GM21360 (cell line): ENCODE measurements at regions not wholly inside any gene's neighbourhood (a gene's known extent, or its start where the extent isn't known, plus 50 kb on each side); places are given as distances from the start of the nearest gene placed in this dataset.

Experiments
- ATAC-seq: cut with Tn5 transposase; IDR thresholded peaks from one replicate; pipeline ENCODE4 v1.9.1; 2021; ENCODE audit warnings: mild to moderate bottlenecking, moderate library complexity; ENCODE audit not compliant: unreplicated experiment

DNA sequence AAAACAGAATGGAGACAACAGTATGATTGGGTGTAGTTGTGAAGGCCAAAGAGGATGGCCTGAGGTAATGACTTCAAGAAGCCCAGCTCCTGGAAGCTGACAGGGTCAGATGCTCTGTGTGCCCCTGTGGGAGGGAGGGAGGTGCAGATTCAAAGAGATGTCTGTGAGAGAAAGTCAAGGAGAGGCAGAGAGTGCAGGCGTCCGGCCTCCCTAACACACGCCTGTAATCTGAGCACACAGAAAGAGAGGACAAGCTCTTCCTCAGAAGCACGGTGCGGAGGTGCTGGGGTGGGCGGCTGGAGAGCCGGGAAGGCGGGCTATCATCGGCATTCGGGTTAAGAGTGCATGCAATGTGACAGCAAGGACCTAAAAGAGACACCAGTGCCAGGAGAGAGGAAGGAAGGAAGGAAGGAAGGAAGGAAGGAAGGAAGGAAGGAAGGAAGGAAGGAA lies 238.2 kb upstream of the HES1 start:
- ATAC-seq, result no peak

DNA sequence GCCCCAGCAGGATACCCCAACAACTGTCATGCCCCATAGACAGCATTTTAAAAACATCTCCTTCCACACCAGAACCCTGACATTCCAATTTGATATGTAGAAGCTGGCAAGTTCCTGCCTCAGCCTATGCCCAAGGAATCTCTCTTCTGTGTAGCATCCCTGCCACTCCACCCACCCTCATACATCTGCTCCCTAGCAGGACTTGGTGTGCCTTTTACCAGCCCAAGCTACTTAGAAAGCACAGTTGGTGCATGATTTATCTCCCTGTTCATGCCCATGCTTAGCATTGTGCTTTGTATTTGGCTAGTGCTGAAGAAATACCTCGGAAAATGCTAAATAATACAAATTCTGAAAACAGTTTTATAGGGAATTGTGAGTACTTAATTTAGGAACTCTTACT lies 236.9 kb upstream of the HES1 start:
- ATAC-seq, result no peak

DNA sequence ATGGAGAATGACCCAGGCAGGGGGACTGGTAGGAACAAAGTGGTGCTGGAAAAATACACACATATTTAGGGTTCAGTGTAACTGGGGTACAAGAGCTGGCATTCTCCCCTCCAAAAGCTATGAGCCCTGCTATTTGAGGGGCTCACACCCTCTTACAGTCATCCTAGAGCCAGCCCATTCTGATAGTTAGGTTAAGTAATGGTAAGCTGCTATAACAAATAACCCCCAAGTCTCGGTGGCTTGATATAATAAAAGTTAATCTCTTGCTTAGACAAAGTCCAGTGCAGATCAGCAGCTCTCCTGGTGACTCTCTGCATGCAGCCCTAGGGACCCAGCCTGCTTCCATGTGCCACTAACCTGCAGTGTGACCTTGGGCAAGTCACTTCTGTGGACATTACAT lies 234.9 kb upstream of the HES1 start:
- no peak for ATAC-seq

DNA sequence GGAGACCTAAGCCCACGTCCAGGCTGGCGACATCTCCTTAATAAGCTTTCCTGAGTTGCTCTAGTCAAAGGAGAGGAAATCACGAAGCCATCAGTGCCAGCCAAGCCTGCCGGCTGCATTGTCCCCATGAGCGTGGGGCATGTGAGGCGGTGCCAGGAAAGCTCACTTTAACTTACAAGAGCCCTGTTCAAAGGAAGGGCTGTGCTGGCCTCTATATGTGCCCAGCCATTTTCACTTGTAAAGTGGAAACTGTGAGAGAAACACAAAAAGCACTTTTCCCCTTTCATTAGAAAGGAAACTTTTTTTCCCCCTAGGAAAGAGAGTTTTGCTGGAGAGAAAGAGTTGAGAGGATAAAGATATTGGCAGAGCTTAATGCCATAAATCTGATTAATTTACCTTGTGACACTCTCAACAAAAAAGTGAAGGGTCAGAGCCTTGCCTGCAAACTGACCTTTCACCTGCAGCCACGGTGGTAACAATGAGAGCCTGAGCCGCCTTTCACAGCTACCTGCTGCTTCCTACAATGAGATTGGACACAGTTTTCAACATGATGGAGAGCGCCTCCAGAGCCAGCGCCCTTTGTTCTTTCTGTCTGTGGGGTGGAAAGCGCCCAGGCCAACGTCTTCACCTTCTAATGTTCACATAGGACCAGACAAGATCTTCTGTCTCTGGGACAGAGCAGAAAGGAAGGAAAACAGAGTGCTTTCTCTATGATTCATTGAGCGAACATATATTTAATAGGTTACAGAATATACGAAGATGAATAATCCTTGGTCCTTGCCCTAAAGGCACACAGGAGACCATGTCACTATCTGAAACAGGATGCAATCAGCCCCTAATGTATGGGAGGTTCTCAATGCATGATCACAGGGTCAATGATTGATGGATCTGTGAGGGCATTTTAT lies 233.1 kb upstream of the HES1 start:
- ATAC-seq, result no peak

DNA sequence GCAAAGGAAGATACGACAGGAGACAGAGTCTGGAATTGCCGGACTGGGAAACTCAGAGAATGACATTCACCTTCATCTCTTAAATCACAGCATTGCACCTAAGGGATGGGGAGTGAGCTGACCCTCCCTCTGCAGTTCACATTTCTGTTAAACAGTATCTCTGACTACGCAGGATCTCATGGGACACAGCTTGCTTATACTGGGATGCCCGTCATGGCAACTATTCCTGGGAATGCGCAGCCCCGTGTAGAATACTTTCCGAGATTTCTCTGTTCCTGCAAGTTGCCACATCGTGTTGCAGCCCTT lies 232.5 kb upstream of the HES1 start:
- no peak for ATAC-seq

DNA sequence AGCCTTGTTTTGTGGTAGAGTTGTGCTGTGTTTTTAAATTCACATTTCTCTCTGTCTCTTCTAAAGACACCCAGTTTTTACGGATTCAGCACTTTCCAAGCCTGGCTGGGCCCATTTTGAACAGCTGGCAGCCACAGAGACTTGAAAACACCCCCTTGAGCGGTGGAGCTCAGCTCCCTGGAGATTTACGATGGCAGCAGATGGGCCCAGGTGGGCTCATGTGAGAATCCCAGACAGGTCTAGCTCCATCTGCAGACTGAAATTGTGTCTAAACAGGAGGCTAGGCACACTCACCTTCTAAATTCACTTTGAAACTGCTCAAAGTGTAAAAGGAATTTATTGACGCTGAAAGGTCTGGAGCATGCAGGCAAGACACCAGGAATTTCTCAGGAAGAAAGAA lies 232.0 kb upstream of the HES1 start:
- ATAC-seq, result no peak

DNA sequence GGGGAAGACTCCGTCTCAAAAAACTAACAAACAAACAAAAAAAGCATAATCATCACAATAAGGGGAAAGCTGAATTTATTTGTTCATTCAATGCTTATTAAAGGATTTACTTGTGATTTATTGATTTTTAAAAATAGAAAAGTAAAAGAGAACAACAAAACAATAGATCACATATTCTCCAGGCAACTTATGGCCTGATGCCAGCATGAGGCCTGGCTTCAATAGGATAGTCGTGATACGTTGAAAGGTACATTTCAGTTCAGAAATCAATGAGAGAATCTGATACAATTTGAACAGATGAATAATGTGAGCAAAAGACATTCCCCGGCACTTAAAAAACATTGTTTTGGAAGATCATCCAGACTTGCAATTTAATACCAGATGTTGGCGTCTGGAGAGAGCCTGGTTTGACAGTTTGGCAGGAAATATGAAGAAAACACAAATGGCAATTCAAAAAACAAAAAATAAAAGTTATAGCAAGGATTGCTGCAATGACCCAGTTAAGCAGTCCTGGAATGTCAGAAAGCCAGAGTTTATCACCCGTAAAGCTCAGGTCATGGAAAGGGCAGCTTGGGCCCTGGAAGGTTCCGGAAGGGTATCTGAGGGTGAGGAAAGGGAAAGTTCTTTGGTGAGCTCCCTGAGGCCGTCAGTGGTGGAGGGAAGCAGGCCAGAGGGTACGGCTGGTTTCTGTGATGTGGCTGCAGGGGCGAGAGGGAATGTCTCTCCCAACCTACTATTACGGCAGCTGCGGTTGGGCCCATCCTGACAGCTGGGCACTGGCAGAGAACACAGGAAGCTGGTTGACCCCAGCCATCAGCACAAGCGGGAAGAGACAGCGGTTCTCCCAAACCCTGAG lies 230.2 kb upstream of the HES1 start:
- no peak for ATAC-seq

DNA sequence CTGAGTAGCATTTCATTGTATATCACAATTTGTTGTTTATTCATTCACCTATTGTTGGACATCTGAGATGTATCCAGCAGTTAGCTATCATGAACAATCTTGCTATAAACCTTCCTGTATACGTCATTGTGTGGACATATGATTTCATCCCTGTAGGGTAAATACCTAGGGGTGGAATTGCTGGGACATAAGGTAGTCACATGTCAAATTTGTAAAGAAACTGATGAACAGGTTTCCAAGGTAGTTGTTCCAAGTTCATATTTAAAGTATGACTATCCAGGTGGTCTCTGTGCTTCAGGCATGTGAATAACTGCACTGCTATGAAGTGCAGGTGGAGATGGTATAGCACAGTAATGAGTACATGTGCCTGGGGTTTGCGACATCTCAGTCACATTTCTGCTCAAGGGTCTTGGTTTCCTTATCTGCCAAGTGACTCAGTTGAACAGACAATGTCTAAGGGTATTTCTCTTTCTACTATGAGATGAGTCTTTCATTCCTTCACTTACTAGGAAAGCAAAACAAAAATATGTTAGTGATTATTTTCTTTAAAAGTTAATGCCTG lies 229.0 kb upstream of the HES1 start:
- ATAC-seq, result no peak

DNA sequence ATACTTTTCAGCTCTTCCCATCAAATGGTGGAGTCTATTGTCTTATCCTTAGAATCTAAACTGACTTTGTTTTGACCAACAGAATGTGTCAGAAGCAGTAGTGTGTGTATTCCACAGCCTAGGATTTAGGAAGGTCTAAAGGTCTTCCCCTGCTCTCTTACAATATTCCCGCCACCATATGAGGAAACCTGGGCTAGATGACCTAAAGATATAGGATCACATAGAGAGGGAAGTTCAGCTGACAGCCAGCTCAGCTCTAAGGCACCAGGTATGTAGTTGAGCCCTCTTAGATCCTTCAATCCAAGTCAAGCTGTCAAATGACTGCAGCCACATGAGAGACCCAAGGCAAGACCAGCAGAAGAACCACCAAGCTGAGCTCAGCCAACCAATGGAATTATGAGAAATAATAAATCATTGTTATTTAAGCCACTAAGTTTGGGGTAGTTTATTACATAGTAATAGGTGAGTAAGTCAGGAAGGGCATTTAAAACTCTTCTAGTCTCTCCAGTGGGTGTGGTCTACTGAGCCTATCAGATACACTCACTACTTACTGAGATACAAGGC lies 227.7 kb upstream of the HES1 start:
- no peak for ATAC-seq

DNA sequence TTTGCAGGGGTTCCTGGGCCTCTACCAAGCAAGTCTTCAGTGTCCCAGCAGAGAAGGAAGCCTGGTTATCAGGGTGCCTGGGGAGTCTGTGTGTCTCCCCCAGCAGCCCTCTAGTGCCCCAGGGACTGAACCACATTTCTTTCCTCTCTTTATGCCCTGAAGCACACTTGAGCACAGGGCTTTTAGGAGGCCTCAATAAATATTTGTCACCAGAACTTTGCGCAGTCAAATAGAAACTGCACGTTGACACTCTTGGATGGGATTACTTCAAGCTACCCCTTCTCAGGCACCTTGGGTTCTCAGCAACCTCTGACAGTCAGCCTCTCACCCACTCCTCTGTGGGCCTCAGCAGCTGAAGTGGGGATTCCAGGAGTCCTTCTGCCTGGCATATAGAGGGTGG lies 226.6 kb upstream of the HES1 start:
- peak; percentile 93 for ATAC-seq

DNA sequence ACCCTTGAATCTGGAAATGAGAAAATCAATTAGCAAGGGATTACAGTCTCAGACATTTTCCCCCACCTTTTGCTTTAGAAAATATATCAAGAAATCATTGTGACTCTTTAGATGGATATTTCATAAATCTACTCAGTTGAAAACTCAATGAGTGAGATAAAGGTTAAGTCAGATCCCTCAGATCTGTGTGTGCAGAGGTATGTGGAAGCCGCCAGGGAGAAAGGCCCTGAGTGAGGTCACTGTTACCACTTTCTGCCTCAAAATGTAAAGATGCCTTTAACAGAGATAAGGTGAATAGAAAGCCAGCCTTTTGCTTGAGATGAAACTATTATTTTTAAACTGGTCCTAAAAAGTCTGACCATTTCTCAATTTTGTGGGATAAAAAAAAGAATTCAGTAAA lies 225.6 kb upstream of the HES1 start:
- ATAC-seq, result no peak

DNA sequence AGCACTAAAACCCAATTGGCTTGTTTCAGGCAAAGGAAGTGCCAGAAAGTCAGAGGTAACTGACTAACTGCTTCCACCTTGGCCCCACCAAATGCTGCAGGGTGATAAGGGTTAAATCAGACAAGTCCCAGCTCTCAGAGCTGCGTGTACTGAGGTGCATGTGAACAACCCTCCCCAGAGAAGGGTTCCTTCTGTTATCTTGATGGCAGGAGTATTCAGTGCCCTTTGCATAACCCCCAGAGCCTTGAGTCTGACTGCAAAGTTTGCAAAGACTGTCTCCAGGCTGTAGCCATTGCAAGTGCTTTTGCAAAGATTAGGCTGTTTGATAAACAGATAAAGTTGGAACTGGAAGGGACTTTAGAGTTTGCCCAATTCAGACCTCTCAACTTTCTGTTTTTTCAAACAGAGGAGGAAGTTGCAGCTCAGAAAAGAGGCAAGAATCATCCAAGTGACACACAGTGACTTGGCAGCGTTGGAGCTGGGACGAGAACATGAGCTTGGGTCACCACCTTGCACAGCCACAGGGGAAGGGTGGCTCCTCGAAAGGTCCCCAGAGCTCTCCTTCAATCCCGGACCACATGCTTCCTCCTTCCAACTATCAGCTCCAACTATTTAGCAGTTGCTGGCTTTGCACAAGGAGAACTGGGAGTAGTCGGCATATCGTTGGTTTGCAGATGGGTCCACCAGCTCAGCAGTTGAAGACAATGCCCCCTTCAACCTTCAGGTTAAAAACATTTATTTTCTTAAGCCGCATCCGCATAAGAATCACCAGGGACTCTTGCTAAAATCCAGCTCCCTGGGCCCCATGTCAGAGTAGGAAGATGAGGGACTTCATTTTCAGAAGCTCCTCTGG lies 224.8 kb upstream of the HES1 start:
- ATAC-seq, result no peak

DNA sequence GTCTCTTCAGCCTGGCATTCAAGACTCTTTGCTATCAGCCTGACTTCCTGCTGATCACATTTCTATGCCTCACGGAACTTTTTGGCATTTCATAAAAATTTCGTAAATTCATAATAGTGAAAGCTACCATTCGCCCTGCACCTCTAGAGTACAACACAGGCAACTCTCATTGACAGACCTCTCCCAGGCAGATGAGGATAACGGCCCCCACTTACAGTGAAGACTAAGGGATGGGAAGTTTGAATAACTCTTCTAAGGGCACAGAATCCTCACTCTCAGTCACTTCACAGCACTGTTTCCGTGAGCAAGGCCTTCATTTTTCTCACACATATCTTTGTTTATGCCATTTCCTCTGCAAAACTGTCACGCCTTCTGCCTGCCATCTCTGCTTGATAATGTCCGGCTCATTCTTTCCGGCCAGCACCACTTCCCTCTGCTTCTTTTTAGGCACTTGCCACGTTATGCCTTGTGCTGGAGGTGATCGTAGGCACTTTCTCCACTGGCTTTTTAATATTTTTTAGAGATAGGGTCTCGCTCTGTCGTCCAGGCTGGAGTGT lies 224.1 kb upstream of the HES1 start:
- no peak for ATAC-seq

DNA sequence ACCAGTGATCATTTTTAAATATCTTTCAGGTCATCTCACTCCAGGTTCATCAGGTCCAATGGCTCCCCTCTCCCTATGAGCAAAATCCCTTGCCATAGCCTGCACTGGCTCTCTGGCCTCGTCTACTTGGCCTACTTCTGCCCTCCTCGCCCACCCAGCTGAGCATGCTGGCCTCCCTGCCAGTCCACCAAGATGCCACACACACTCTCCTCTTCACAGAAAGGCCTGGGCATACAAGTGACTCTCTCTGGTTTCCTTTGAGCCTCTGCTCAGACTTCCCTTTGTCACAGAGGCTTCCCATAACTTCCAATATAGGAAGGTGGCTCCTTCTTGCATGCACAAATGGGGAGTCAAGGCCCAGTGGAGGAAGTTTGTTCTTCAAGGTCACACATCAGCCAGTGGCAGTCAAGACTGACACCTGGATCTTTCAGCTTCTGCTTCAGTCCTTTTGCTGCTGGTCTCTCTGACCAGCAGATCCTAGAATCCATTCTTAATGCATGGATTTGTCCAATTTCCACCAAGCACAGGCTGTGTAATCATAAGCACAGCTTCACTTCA lies 223.2 kb upstream of the HES1 start:
- ATAC-seq, result no peak

DNA sequence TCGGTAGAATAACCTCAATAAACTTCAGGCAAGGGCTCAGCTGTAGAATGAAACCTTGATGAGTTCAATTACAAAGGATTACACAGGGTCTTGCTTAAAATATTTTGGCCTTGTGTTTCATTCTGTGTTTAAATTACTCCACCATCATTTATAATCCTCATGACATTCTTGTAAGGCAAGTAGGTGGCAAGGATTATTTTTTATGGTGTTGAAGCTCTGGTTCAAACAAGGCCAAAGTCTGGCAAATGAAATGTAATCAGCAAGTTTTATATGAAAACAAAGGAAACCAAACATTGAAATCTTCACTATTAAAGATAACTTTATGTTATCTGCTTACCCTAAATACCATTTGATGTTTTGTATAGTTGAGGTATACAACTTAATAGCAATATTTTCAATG lies 221.3 kb upstream of the HES1 start:
- ATAC-seq, result no peak

DNA sequence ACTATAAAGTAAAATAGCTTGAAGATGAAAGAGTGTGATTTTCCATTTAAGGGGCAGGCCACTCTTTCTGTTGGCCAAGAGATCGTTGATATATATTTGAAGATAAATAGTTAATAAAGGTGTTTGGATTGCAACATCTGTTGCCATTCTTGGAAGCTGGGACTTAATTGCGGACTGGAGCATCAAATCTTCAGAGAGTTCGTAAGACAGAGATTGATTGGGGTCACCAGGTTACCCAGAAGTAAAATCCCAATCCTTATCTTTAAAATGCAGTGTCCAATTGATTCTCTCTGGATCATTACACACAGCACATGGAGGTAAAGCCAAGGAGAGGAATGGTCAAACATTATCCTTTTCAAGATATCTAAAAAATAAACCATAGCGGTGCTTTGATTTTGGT lies 220.8 kb upstream of the HES1 start:
- ATAC-seq, result no peak

DNA sequence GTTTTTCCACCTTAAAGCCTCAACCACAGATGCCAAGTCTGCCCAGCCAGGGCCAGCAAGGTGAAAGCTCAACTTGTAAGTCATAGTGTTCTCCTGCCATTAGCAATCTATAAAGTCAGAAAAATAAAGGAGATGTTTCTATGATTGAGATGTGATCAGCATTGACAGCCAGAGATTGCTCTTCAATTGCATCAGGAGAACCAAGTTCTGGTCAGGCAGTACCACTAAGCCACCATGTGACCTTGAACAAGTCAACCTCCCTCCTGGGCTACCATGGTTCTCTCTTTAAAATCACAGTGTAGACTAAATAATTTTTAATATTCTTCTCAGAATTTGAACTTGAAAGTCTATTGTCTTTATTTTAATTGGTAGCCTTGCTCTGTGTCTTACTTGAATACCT lies 220.3 kb upstream of the HES1 start:
- ATAC-seq, result no peak

DNA sequence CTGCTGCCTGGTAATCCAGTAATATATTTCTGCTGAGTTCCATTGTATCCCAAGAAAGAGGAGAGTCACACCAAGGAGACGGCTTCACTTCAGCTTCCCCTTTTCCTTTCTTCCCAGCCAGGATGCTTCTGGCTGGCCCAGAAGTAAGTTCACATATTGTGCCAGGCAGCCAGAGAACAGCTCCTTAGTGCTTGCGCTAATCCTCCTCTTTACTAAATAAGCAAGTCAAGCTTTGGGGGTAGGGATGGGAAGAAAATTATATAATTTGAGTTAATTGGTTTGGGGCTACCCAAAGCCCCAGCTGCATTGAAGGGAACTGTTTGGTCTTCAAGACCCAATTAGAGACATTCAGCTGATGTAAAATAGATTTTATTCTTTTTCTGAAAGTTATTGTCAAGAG lies 218.8 kb upstream of the HES1 start:
- ATAC-seq, result no peak

DNA sequence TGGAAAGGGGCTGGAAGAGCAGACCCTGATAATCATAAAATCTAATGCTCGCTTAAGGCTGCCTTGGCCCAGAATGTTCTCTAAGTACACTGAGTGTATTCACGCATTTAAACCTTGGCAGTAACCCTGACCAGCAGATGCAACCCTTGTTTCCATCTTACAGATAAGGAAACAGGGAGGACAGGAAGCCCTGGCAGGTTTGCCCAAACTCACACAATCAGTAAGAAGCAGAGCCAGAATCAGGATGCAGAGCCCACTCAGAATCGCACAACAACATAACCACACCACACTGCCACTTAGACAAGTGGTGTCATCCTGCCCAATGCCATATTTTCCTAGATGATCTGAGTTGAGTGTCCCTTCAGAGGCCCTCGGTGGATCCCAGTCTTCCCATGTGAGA lies 214.5 kb upstream of the HES1 start:
- ATAC-seq, result no peak
